ENCODE measurements at regions not wholly inside any gene's neighbourhood (a gene's known extent, or its start where the extent isn't known, plus 50 kb on each side); places are given as distances from the start of the nearest gene placed in this dataset.

DNA sequence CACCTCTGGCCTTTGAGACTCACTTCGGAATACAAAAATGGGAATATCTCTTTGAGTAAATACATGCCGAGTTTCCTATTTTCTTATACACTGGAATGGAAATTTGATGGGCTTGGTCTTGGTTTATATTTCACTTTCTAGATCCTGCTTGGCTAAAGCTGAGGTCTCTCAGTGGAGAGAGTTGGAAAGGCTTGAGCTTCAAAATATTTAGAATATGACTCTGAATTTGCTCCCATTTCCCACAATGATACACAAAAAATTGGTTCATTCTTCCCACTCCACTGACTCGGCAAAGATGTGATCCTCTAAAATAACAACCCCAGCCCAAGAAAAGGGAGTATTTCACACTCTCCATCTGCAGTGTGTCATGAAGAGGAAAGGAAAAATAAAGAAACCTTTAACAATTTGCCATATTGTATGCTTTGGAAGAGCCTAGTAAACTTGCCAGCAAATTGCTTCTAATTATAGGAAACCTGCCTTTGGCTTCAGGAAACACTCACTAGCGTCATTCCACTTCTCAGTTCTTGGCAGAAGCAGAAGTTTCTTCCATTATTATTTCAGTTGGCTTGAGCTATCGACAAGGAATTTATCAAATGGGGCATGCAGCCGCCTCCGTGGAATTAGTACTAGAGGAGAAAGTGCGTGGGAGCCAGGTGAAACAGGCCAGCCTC, 302.9 kb downstream of the NSG2 start:
- Histone ChIP-seq H3K9me2 (replicated peaks; ENCODE audit: insufficient read depth) (no peaks in the 10 kb centered on the region), H3K27ac (no peak overlapping the region), H3K9me3 (ENCODE audit: low read depth) (no peaks in the 10 kb centered on the region), H3K27me3 (no peaks in the 10 kb centered on the region), H3K36me3 (replicated peaks; ENCODE audit: insufficient read depth, low read depth) (no peaks in the 10 kb centered on the region), H3K4me3 (no peak overlapping the region), H3K4me2 (no peak overlapping the region), H3K4me1 (ENCODE audit: insufficient read depth) (no peaks in the 10 kb centered on the region), H2AFZ (no peak overlapping the region), H3K79me2 (no peaks in the 10 kb centered on the region), H4K20me1 (ENCODE audit: insufficient read depth, poor library complexity, severe bottlenecking) (no peaks in the 10 kb centered on the region)
- no peak for DNase-seq (ENCODE audit: low spot score)
- TF ChIP-seq EZH2phosphoT487 (IDR thresholded peaks at IDR 0.05; ENCODE audit: low read depth, severe bottlenecking, unreplicated experiment) (no peak), EZH2 (IDR thresholded peaks at IDR 0.05; ENCODE audit: borderline replicate concordance) (no peak)
- TF ChIP-seq, protein P1, sequence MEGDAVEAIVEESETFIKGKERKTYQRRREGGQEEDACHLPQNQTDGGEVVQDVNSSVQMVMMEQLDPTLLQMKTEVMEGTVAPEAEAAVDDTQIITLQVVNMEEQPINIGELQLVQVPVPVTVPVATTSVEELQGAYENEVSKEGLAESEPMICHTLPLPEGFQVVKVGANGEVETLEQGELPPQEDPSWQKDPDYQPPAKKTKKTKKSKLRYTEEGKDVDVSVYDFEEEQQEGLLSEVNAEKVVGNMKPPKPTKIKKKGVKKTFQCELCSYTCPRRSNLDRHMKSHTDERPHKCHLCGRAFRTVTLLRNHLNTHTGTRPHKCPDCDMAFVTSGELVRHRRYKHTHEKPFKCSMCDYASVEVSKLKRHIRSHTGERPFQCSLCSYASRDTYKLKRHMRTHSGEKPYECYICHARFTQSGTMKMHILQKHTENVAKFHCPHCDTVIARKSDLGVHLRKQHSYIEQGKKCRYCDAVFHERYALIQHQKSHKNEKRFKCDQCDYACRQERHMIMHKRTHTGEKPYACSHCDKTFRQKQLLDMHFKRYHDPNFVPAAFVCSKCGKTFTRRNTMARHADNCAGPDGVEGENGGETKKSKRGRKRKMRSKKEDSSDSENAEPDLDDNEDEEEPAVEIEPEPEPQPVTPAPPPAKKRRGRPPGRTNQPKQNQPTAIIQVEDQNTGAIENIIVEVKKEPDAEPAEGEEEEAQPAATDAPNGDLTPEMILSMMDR (IDR thresholded peaks at IDR 0.05; ENCODE audit: poor library complexity) = no peak
- 84% methylated on average over 8 of the region's 8 CpGs for WGBS (ENCODE audit: low lambda C conversion rate, missing lambda C conversion rate)

DNA sequence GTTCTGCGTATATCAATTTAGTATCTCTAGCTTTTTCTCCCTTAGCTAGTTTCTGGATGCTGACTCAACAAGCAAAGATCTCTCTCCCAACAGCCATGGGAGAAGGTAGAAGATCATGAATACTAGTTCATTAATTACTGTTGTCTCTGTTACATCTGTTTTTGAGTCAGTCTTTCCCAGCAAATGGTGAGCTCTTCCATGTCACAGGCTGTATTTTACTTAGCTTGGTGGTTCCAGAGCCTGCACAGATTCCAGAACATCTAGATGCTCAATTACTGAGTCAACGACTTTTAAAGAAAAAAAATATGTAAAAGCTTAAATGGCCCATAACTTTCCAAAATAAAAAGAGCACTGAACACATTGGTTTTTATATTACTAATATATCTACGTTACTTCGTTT, 307.2 kb downstream of the NSG2 start:
- Histone ChIP-seq H3K9me3 (ENCODE audit: low read depth) (no peaks in the 10 kb centered on the region), H3K27ac (no peak overlapping the region)
- 80% methylated on average over 4 of the region's 4 CpGs for WGBS (ENCODE audit: low lambda C conversion rate, missing lambda C conversion rate)

DNA sequence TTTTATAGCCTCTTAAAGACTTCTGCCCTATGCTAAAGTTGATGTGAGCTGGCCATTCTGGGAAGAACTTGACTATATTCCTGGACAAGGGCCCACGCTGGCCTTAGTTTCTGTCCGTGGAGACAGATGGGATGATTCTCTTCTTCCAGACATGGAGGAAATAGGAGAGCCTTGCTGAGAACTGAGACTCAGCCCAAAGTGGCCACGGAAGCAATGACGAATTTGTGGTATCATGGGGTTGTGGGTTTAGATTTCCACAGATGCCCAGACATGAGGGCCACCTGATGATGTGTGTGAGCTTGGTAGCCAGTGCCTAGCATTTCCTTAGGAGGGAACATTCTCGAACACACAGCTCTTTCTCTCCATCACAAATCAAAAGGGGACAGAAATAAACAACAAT, 309.1 kb downstream of the NSG2 start:
- 66% methylated on average over 5 of the region's 5 CpGs for WGBS (ENCODE audit: low lambda C conversion rate, missing lambda C conversion rate)
- no peaks in the 10 kb centered on the region for H3K27me3 ChIP-seq

More for the DNA sequence above, 307.2 kb downstream of the NSG2 start:
- H3K9me2 ChIP-seq (replicated peaks; ENCODE audit: insufficient read depth) = no peaks in the 10 kb centered on the region
- H3K79me2 ChIP-seq = no peaks in the 10 kb centered on the region
- H3K27me3 ChIP-seq = no peaks in the 10 kb centered on the region
- H3K4me2 ChIP-seq = no peak overlapping the region
- H2AFZ ChIP-seq = no peak overlapping the region
- H3K36me3 ChIP-seq (replicated peaks; ENCODE audit: insufficient read depth, low read depth) = no peaks in the 10 kb centered on the region
- H3K4me1 ChIP-seq (ENCODE audit: insufficient read depth) = peaks cover 6% of the 10 kb centered on the region
- TF ChIP-seq EZH2 (IDR thresholded peaks at IDR 0.05; ENCODE audit: borderline replicate concordance) (no peak), EZH2phosphoT487 (IDR thresholded peaks at IDR 0.05; ENCODE audit: low read depth, severe bottlenecking, unreplicated experiment) (no peak)
- TF ChIP-seq, protein P1 (IDR thresholded peaks at IDR 0.05; ENCODE audit: poor library complexity) = no peak
- no peaks in the 10 kb centered on the region for H4K20me1 ChIP-seq (ENCODE audit: insufficient read depth, poor library complexity, severe bottlenecking)
- no peak overlapping the region for H3K4me3 ChIP-seq
- DNase-seq (ENCODE audit: low spot score) = no peak

More for the DNA sequence above, 309.1 kb downstream of the NSG2 start:
- Histone ChIP-seq H3K4me1 (ENCODE audit: insufficient read depth) (peaks cover 6% of the 10 kb centered on the region), H4K20me1 (ENCODE audit: insufficient read depth, poor library complexity, severe bottlenecking) (no peaks in the 10 kb centered on the region), H3K27ac (peak overlapping the region; percentile 76), H3K9me2 (replicated peaks; ENCODE audit: insufficient read depth) (no peaks in the 10 kb centered on the region), H3K36me3 (replicated peaks; ENCODE audit: insufficient read depth, low read depth) (no peaks in the 10 kb centered on the region), H3K4me3 (no peak overlapping the region), H3K4me2 (no peak overlapping the region), H2AFZ (no peak overlapping the region), H3K9me3 (ENCODE audit: low read depth) (no peaks in the 10 kb centered on the region), H3K79me2 (no peaks in the 10 kb centered on the region)
- TF ChIP-seq EZH2 (IDR thresholded peaks at IDR 0.05; ENCODE audit: borderline replicate concordance) (no peak), EZH2phosphoT487 (IDR thresholded peaks at IDR 0.05; ENCODE audit: low read depth, severe bottlenecking, unreplicated experiment) (no peak)
- TF ChIP-seq, protein P1 (IDR thresholded peaks at IDR 0.05; ENCODE audit: poor library complexity) = no peak
- DNase-seq (ENCODE audit: low spot score) = no peak
